ENCODE measurements at regions not wholly inside any gene's neighbourhood (a gene's known extent, or its start where the extent isn't known, plus 50 kb on each side); places are given as distances from the start of the nearest gene placed in this dataset.

DNA sequence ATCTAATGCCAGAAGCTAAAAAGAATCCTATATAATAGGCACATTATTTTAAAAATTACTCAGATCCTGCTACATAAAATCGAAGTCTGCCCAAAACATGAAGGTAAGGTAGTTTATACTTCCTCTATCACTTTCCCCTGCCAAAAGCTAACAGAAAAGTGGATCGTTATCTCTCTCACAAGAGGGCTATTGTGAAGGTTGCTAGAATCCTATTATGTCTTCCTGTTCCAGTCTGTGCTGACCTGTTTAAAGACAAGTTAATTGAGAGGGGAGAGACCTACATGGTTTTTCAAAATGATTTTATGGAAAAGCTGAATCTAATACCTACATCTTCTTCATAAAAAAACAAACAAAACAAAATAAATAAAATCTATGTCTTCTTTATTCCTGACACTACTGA lies 1410.9 kb upstream of the CDH8 start:
- no peak for DNase-seq (ENCODE audit: low read depth in 1 of 2, low spot score in 1 of 2)
- Histone ChIP-seq H3K27ac (replicated peaks) (no peak overlapping the region), H3K27me3 (ENCODE audit: insufficient read depth, poor library complexity, severe bottlenecking) (no peaks in the 10 kb centered on the region), H3K4me3 (replicated peaks; ENCODE audit: insufficient read depth, low read length) (no peak overlapping the region)
- no peak for TF ChIP-seq POLR2AphosphoS5 (IDR thresholded peaks at IDR 0.05; ENCODE audit: low read depth)
- TF ChIP-seq, protein P1, sequence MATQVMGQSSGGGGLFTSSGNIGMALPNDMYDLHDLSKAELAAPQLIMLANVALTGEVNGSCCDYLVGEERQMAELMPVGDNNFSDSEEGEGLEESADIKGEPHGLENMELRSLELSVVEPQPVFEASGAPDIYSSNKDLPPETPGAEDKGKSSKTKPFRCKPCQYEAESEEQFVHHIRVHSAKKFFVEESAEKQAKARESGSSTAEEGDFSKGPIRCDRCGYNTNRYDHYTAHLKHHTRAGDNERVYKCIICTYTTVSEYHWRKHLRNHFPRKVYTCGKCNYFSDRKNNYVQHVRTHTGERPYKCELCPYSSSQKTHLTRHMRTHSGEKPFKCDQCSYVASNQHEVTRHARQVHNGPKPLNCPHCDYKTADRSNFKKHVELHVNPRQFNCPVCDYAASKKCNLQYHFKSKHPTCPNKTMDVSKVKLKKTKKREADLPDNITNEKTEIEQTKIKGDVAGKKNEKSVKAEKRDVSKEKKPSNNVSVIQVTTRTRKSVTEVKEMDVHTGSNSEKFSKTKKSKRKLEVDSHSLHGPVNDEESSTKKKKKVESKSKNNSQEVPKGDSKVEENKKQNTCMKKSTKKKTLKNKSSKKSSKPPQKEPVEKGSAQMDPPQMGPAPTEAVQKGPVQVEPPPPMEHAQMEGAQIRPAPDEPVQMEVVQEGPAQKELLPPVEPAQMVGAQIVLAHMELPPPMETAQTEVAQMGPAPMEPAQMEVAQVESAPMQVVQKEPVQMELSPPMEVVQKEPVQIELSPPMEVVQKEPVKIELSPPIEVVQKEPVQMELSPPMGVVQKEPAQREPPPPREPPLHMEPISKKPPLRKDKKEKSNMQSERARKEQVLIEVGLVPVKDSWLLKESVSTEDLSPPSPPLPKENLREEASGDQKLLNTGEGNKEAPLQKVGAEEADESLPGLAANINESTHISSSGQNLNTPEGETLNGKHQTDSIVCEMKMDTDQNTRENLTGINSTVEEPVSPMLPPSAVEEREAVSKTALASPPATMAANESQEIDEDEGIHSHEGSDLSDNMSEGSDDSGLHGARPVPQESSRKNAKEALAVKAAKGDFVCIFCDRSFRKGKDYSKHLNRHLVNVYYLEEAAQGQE (IDR thresholded peaks at IDR 0.05; ENCODE audit: insufficient replicate concordance, low read depth): no peak

DNA sequence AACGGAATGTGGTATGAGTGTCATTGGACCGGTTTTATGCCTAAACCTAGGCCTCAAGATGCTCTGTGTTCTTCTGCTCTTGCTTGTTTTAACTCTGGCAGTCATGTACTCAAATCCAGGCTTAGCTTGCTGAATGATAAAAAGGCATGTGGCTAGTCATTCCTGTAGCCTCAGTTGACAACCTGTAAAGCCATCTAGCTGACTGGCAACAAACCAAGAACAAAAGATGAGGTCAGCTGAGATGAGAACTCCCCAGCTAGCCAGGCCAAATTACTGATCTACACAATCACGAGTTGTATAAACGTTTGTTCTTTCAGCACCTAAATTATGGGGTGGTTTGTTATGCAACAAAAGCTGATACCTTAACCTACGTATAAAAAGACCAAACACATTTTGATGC lies 1406.0 kb upstream of the CDH8 start:
- no peak for DNase-seq (ENCODE audit: low read depth in 1 of 2, low spot score in 1 of 2)
- Histone ChIP-seq H3K4me3 (replicated peaks; ENCODE audit: insufficient read depth, low read length) (no peak overlapping the region), H3K27me3 (ENCODE audit: insufficient read depth, poor library complexity, severe bottlenecking) (no peaks in the 10 kb centered on the region), H3K27ac (replicated peaks) (no peak overlapping the region)
- TF ChIP-seq GABPA (IDR thresholded peaks at IDR 0.05; ENCODE audit: low read depth) (no peak), SPI1 (IDR thresholded peaks at IDR 0.05; ENCODE audit: borderline replicate concordance, low read depth) (no peak), POLR2AphosphoS5 (IDR thresholded peaks at IDR 0.05; ENCODE audit: low read depth) (no peak)
- TF ChIP-seq, protein P1 (IDR thresholded peaks at IDR 0.05; ENCODE audit: insufficient replicate concordance, low read depth): no peak
- TF ChIP-seq, protein P2, sequence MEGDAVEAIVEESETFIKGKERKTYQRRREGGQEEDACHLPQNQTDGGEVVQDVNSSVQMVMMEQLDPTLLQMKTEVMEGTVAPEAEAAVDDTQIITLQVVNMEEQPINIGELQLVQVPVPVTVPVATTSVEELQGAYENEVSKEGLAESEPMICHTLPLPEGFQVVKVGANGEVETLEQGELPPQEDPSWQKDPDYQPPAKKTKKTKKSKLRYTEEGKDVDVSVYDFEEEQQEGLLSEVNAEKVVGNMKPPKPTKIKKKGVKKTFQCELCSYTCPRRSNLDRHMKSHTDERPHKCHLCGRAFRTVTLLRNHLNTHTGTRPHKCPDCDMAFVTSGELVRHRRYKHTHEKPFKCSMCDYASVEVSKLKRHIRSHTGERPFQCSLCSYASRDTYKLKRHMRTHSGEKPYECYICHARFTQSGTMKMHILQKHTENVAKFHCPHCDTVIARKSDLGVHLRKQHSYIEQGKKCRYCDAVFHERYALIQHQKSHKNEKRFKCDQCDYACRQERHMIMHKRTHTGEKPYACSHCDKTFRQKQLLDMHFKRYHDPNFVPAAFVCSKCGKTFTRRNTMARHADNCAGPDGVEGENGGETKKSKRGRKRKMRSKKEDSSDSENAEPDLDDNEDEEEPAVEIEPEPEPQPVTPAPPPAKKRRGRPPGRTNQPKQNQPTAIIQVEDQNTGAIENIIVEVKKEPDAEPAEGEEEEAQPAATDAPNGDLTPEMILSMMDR (IDR thresholded peaks at IDR 0.05; ENCODE audit: insufficient read depth, low read length): no peak

DNA sequence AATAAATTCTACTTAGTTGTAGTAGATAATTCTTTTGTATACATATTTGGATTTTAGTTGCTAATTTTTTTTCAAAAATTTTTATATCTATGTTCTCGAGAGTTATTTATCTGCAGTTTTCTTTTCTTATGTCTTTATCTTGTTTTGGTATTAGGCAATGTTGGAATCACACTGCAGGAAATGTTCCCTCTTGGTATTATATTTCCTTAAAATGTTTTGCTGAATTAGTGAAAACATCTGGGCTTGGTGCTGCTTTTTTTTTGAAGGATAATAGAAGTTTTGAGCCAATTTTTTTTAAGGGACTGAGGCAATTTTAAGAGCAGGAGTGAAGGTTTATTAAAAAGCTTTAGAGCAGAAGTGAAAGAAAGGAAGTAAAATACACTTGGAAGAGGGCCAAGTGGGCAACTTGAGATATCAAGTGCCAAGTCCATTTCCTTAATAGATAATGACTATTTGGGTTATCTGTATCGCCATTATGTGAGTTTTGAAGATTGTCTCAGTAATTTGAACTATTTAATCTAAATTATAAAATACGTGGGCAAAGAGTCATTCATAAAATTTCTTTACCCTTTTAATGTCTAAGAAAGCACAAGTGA lies 1390.1 kb upstream of the CDH8 start:
- TF ChIP-seq, protein P1 (IDR thresholded peaks at IDR 0.05; ENCODE audit: insufficient replicate concordance, low read depth): no peak
- no peak for TF ChIP-seq SPI1 (IDR thresholded peaks at IDR 0.05; ENCODE audit: borderline replicate concordance, low read depth)
- TF ChIP-seq, protein P2 (IDR thresholded peaks at IDR 0.05; ENCODE audit: insufficient read depth, low read length): no peak
- no peak for TF ChIP-seq GABPA (IDR thresholded peaks at IDR 0.05; ENCODE audit: low read depth)
- no peak for TF ChIP-seq POLR2AphosphoS5 (IDR thresholded peaks at IDR 0.05; ENCODE audit: low read depth)
- no peak for DNase-seq (ENCODE audit: low read depth in 1 of 2, low spot score in 1 of 2)
- H3K4me3 ChIP-seq (replicated peaks; ENCODE audit: insufficient read depth, low read length): no peak overlapping the region
- H3K27ac ChIP-seq (replicated peaks): no peak overlapping the region
- no peaks in the 10 kb centered on the region for H3K27me3 ChIP-seq (ENCODE audit: insufficient read depth, poor library complexity, severe bottlenecking)

Data from HL-60 (cell line).